HG02763 (cell line): ENCODE measurements at regions not wholly inside any gene's neighbourhood (a gene's known extent, or its start where the extent isn't known, plus 50 kb on each side); places are given as distances from the start of the nearest gene placed in this dataset.
A peak's percentile ranks its signal among the peaks of the same experiment; 100 is the strongest.
"Not testable (repeated sequence)": the region's sequence is repeated elsewhere in the genome, so short reads cannot be mapped to it uniquely, and the experiment has no call there.

Experiments
- ATAC-seq: cut with Tn5 transposase; IDR thresholded peaks from one replicate; pipeline ENCODE4 v1.9.1; 2021; ENCODE audit warnings: mild to moderate bottlenecking, moderate library complexity; ENCODE audit not compliant: unreplicated experiment

DNA sequence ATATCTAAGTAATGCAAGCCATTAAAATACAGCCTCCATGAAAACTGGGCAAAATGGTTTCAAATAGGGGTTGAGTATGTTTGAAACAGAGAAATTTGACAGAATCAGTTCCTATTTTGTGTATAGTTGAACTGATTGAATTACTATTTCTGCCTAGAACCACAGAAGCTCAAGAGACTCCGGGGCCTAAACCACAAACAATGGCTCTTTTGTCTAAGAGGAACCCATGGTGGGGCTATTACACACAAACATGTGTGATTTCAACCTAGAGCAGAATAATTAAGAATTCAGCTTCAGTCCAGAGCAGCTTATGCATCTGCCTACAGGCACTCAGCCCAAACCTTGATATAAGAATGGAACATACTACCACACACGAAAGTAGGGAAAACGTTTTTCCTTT, 171.2 kb upstream of the MPDZ start:
- ATAC-seq, result peak; percentile 57

DNA sequence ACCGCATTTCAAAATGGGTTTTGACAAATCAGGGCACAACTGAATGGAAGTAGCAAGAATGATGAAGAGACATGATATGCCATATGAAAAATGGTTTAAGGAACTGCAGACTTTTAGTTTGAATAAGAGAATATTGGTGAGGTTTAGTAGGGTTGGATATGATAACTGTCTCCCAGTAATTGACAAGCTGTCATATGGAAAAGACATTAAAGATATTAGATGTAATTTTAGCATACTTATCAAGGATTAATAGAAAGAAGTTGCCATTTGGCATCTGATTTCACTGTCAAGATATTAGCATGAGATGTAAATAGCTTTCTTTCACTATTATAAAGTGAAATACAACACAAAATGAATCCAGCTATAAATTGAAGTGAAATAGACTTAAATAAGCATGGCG, 169.0 kb upstream of the MPDZ start:
- no peak for ATAC-seq

DNA sequence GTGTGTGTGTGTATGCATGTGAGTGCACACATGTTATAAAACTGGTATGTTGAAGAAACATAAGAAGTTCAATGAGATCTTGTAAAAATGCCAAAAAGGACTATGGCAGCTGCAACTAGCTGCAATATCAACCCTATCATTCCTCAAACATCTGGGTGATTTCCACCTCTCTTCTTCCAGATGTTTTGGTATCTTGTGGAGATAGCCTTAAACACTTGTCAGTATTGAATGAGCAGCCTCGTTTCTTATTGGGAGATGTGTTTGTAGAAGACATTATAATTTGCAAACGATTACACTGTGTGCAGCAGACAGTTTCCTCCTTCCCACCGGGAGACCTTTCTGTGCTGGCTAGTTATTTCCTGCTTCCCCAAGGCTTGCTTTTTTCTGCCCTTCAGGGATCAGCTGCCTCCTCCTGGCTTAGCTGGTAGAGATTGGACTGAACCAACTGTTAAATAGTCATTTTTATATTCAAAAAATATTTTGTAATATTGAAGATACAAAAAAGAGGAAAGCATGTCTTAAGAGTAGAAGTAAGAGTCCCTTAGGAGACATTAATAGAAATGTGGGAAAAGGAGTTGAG, 168.4 kb upstream of the MPDZ start:
- no peak for ATAC-seq

DNA sequence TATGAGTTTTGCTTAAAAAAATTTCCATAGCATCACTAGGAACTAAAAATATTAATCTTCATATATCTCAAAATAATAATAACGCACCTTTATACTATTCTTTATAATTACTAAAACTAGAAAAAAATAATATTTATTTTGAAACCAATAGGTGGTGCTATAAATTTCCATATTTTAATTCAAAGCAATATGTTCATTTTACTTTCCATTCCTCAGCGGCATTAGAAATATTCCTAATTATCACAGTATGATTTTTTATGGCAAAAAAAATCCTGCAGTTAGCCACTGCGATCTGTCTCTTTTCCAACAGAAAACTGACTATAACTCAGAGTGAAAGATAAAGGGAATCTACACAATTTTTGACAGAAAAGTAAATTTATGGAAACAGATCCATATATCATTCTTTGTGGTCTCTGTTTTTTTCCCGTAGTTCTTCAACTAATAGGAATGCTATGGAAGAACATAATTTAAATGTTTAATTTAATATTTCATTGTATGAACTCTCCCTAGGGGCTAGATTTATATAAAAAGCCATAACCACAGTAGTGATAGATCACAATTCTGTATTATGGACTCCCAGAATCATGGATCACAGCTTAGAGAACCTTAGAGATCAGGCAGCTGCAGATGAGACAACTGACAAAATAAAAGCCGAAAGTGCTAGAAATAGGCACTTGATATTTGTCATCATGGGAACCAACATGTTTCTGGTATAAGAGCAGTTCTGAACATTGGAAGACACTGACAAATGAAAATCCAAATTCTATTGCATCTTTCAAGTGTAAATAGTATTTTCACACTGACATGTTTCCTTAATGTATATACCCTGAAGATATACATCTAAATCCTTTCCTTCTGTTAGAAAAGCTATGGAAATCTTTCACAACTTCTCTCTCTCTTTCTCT, 167.7 kb upstream of the MPDZ start:
- no peak for ATAC-seq

DNA sequence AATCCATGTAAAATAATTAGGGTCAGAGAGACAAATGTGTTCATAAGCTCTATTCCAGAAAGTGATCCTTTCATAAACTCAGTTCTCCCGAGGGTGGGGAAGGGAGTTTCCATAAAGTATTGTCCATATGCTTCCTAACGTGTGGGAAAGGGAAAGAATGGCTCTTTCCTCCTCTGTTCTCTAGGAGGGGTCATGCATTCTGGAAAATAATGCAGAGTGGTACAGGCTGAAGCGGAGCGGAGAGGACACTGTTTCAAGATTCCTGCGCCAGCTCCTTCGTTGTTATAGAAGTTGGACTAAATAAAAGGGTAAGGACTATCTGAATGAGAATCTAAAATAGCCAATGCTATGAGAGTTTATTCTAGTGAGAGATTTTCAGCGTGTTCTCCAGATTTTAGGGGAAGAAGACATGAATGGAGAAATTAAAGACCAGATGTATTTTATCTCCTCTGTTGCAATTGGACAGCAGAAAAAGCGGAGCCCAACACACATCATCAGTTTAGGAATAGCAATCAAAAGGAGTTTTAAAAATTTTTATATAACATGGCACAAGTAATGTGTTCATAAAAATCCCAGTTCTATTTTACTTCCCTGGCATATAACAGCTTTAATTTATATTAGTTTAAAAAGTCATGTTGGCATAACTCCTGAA, 166.9 kb upstream of the MPDZ start:
- no peak for ATAC-seq

DNA sequence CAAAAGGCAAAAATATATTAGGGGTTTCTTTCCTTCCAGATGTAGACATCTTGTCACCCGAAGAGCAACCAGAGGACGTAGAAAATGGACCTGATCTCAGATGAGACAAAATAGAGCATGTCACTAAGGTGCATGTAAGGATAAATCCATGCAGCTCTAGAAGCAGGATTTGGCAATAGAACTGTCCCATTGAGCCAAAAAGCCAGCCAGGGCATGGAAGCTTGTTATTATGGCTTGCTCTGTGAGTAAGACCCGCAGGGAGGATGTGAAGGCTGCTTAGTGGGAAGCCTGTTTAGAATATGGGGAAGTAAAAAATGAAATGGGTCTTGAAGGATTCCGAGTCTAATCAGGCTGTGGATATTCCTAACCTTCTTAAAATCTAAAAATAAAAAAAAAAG, 165.6 kb upstream of the MPDZ start:
- ATAC-seq, result no peak

DNA sequence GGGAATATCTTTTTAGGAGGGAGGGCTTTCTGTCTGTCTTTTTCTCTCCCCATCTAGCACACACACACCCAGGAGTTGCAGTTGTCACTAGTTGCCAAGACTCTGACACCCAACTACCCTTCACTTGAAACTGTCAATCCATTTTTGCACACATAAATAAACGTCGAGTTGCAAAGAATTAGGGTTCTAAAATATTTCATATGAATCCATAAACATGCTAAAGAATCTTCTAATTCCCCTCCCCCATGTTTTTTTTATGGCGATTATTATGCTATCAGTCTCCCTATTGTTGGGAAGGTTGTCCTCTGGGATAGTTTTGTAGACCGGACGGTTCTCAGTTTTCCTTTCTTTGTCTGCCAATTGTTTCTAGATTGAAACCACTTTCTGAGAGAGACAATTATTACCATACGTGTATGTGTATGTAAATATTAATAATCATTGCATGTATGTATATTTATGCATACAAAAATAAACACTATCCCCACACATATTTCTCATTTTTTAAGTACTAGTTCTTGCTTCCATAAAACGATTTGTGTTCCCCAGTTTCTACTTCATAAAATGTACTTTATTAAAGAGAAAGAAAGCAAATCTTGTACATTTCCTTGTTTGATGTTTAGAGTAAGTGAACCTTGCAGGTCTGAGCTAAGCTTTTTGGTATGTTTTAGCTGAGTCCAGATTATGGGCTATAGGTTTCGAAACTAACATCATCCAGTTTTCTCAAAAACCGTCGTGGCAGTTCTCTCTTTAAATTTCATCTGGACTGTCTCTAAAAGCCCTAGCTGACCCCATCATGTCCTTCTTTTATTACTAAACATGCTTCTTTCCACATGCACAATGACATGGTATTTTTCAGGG, 165.0 kb upstream of the MPDZ start:
- ATAC-seq, result no peak

DNA sequence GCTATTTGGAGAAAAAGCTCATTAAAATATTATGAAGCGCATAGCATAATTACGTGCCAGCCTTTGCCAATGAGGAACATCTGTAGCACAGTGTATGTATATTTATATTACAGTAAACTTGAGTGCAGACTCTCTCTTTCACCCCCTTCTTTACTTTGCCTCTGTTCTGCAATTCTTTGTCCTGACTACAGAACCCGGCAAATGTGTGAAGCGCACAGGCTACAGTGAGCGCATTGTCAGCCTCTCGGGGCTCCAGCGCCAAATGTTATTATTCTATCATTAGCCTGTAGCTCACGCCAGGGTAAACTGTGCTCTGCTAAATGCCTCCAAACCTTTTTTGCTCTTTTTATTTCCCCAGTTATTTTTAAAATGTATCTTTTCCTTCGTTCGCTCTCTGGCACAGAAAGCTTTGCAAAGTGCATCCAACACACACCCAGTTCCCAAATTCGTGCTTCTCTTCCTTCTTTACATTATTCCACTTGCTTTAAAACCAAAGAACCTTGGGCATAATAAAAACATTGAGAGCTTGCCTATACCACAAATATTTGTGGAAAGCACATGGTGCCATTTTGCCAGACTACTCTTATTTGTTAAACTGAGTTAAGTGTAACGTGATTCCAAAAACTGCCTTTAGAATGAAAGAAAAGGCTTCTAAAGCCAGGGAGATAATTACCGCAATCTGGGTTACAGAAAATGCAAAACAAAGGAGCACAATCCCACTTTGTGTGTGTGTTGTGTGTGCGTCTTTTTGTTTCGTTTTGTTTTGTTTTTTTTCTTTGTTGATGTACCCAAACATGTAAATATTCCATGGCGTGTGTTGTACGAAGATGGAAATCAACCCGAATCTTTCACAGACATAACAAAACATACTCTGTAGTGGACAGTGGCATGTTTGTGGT, 164.1 kb upstream of the MPDZ start:
- no peak for ATAC-seq

DNA sequence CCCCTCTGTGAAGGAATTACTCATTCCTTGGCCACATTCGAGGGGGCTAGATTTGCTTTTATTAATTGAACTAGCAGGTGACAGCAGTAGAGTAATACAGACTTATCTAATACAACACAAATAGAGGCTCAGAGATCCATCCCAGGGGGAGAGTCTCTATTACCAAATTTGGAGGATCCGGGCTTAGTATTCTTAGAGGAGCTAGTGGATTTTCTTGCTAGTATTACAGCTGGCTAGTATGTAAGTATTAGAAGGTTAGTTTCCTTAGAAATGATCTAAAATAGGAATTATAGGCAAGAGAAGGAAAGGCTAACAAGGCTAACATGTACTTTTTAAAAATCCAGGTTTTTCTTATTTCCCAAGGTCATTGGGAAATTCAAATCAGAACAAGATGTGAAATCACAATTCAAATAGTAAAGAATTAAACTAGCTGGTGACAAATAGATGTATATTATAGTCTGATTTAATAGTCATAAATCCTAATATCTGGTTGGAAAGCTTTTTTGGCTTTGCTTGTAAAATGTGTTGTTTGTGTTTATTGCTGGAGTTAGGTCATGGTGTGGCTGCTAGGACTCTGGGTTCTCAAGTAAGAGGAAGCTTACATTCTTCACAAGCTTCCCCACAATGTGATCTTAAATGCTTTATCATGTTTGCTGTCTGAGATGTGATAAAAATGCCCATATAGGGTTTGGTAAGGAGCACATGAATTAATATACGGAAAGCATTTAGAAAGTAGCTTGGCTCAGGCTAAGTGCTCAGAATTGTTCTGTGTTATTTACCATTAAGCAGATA, 160.4 kb upstream of the MPDZ start:
- no peak for ATAC-seq

DNA sequence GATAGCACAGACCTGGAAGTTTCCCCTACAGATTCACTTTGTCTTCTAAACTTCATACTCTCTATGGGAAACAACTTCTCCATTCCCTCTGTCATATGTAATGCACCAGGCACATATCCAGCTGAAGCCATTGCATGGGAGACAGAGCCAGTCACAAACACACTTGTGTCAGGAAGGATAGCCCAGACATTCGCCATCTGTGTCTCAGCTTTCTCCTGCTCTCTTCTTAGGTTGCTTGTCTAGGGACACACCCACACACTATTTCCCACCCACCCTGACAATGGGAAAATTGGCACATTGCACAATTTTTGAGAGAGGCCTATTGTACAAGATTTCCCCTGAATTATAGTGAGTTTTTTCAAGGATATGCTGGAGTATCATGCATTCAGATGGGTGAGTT, 158.4 kb upstream of the MPDZ start:
- no peak for ATAC-seq

DNA sequence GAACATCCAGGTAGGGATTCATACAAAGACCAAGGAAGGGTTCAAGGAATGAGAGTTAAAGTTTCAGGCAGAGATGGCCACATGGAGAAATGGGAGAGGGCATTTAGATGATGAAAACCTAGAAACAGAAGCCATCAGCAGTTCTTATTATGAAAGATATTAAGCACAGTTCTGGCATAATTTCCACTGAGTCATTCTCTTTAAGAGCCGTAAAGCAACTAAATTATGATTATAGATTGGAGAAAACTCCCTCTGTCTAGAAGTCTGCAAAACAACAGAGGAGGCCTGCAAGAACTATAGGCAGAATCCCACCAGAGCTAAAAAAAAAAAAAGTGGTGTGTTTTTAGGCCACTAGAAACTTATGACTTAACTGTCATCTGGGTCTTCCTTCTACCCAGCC, 157.1 kb upstream of the MPDZ start:
- ATAC-seq, result no peak

DNA sequence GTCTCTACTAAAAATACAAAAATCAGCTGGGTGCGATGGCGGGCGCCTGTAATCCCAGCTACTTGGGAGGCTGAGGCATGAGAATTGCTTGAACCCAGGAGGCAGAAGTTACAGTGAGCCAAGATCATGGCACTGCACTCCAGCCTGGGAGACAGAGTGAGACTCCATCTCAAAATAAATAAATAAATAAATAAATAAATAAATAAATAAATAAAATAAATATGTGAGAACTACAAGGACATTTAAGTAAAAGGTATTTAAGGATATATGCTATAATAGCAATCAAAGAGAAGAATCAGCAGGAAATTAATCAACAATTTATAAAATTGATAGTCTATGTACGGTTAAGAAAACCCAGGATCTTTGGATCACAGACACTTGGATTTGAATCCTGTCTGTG, 154.0 kb upstream of the MPDZ start:
- not testable (repeated sequence) for ATAC-seq

DNA sequence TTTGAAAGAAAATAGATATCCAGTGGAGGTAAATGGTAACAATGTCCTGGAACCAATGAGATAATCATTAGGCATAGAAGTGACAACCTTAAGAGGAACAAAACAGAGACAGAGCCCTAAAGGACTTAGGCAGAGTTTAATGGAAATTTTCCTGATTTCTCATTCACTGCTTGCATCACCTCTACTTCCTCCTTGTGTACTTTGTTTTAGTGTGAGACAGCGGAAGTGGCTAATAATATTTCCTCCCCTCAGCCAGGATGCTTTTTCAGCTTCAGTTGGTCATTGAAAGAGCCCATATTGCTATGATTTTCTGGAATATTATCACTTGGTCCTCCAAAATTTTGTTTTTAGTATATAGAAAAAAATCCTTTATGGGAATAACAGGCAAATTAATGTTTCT, 153.4 kb upstream of the MPDZ start:
- ATAC-seq, result no peak

DNA sequence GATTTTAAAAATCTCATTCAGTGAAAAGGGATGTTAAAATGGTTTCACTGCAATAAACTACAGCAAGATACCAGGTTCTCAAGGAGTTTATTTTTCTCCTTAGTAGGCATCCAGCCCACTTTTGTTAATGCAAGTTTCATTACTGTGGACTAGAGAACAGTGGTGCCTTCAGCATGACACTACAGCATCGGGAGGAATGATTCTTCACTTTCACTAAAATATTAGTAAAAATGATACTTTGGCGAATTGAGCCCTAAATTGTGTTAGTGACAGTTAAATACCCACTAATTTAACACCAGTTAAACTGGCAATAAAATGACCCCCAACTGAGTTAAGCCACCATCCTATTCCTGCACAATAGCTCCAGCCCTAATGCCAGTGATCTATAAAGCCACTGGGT, 152.2 kb upstream of the MPDZ start:
- no peak for ATAC-seq

DNA sequence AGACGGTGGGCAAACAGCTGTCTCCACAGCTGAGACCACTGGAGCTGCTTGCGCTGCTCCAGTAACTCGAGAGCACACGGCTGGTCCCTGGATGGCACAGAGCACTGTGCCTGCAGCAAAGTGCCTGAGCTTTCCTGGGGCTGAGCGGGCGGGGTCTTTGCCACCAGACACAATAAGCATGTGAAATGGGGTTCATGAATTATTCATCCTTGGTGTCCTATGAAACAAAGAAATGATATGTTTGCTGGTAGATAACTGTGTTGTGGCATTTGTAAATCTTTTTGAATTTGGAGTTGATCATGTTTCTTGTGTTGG, 151.7 kb upstream of the MPDZ start:
- ATAC-seq, result no peak

DNA sequence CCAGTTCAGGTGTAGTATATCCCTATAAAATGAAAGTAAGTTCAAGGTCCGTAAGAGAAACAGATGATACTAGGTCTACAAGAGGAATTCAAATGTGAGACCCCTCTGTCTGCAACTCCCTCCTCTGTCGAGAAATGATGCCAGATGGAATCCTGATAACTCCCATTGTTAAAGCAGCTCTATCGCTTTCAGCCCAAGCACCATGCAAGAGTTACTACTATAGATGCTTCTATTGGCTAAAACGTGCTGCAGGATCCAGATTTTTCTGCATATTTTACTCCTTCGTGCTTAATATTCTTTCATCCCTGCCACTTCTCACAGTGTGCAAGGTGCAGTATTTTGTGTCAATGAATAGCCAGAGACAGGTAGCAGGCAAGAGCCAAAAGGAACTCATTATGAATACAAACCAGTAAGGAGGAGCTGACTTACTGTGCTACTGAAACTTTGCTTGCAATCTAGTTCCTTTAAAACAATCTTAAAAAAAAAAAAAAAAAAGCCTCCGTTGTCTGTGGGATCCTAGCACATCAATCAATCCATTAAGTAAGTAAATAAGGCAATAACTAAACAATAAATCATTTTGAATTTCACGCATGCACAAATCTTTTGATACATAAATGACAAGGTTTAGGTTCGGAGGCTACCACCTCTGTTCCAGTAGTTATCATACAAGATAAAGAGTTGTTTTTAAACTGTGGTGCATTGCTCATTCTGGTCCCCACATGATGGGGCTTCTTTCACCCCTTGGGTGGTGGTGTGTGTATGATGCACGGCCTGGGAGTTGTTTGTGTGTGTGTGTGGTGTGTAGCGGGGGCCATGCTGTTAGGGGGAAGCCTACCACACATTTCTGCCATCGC, 151.1 kb upstream of the MPDZ start:
- no peak for ATAC-seq

DNA sequence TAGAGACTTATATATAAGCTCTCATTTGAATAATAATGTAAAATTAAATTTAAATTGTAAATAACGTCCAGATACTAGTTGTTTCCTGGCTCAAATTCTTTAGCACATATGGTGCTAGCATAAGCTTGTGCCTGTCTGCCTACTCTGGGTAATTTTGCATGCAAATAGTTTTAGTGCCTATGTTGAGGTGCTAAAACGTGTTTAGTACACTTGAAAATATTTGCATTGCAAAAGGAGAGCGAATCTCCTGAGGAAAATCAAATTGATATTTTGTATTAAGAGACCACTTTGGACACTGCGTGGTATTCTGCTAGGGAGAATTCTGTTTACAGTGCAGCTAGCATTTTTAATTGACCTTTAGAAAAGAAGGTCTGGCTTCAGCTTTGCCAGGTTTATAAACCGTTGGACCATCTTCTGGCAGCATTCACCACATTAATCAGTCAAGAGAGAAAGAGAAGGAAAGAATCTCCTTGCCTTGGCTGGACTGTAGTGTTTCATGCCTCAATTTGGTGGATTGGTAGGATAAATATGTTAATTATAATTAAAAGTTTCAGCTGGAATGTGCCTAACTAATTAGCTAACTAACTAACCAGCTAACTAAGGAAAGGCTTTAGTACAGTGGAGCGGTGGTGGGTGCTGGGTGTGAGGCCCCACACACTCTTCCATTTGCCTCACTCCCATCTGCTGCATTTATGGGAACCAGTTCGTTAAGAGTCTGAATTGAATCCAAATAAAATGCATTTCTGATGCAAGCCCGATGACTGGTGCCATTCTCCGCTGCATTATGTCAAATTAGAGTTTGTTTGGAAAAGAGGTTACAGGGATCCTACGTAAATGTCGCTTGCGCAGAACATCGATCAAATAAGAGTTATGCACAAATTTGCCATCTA, 150.1 kb upstream of the MPDZ start:
- ATAC-seq, result no peak

DNA sequence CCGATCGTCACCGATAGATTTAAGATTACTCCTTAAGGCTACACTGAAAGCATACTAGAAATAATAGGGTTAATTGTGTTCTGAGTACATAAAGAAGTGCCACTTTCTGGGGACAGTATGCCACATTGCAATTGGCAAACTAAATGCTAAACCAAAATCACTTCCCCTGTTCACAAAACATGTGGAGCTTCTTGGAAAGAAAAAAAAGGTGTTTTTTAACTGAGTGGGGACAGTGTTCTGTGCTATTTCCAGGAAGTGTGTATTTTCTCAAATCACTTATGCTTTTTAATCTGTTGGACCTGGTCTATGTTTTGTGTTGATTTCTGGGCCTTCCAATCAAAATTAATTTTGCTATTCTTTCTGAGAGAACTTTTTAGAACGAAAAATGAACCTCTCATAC, 149.3 kb upstream of the MPDZ start:
- no peak for ATAC-seq
